ENCODE measurements at regions not wholly inside any gene's neighbourhood (a gene's known extent, or its start where the extent isn't known, plus 50 kb on each side); places are given as distances from the start of the nearest gene placed in this dataset.

- Histone ChIP-seq H4K91ac (ENCODE audit: insufficient read length, low read depth, low read length) (no peak overlapping the region), H3K4ac (ENCODE audit: low read depth, low read length) (no peak overlapping the region), H2BK15ac (ENCODE audit: low read depth, low read length) (no peak overlapping the region), H4K8ac (replicated peaks; ENCODE audit: insufficient read length, low read depth, low read length) (no peak overlapping the region), H3K4me1 (ENCODE audit: insufficient read depth, low read length) (no peaks in the 10 kb centered on the region), H3K79me1 (ENCODE audit: insufficient read depth, low read depth, low read length, poor library complexity, severe bottlenecking) (no peaks in the 10 kb centered on the region), H3K27ac (ENCODE audit: insufficient read length, low read depth, low read length) (no peak overlapping the region), H3K18ac (ENCODE audit: insufficient read length, low read depth, low read length) (no peak overlapping the region), H3K4me2 (ENCODE audit: insufficient read depth, insufficient read length, low read length) (no peak overlapping the region), H4K5ac (ENCODE audit: insufficient read length, low read depth, low read length) (no peak overlapping the region), H3K9ac (ENCODE audit: extremely low read depth, insufficient read length, low read length) (no peak overlapping the region), H3K23me2 (ENCODE audit: insufficient read length, low read depth, low read length, poor library complexity, severe bottlenecking) (no peaks in the 10 kb centered on the region), H3K23ac (ENCODE audit: insufficient read length, low read depth, low read length) (no peak overlapping the region), H3K14ac (ENCODE audit: insufficient read depth, low read length) (no peak overlapping the region), H2BK120ac (ENCODE audit: low read depth, low read length, poor library complexity, severe bottlenecking) (no peak overlapping the region), H3K56ac (ENCODE audit: insufficient read length, low read depth, low read length) (no peak overlapping the region), H3T11ph (ENCODE audit: low read length) (no peak overlapping the region), H2AK5ac (ENCODE audit: insufficient read length, low read length) (no peak overlapping the region), H2BK5ac (ENCODE audit: insufficient read length, low read length) (no peak overlapping the region), H3K27me3 (ENCODE audit: insufficient read depth, low read length) (no peaks in the 10 kb centered on the region), H2BK12ac (ENCODE audit: insufficient read length, low read depth, low read length) (no peak overlapping the region), H4K20me1 (ENCODE audit: control insufficient read depth, insufficient read depth, insufficient read length) (no peaks in the 10 kb centered on the region), H3K79me2 (ENCODE audit: insufficient read depth, low read length) (no peaks in the 10 kb centered on the region), H2AFZ (ENCODE audit: low read length) (no peak overlapping the region), H2BK20ac (ENCODE audit: low read depth, low read length, poor library complexity, severe bottlenecking) (no peak overlapping the region), H3K9me3 (ENCODE audit: control insufficient read depth, low read depth, low read length) (no peaks in the 10 kb centered on the region)
- DNase-seq = no peak
- no peaks in the 10 kb centered on the region for H3K9me3 Mint-ChIP-seq
- no peaks in the 10 kb centered on the region for H3K36me3 Mint-ChIP-seq (ENCODE audit: insufficient read depth in 1 of 3, low read depth in 3 of 3)
- no peak for TF ChIP-seq CTCF (conservative IDR thresholded peaks at IDR 0.05)
- H3K4me3 Mint-ChIP-seq = no peak overlapping the region
- H3K27me3 Mint-ChIP-seq (ENCODE audit: low read depth) = no peaks in the 10 kb centered on the region
- no peak overlapping the region for H3K27ac Mint-ChIP-seq
- H3K4me1 Mint-ChIP-seq = no peaks in the 10 kb centered on the region
- WGBS (ENCODE audit: extremely low coverage, insufficient read length, low lambda C conversion rate) = no CpG with 5 or more reads among the region's 3 CpGs
Observed at GRCh38 chr7:136692221-136692620, 176.2 kb upstream of the CHRM2 start.
